ENCODE measurements at regions not wholly inside any gene's neighbourhood (a gene's known extent, or its start where the extent isn't known, plus 50 kb on each side); places are given as distances from the start of the nearest gene placed in this dataset.

DNA sequence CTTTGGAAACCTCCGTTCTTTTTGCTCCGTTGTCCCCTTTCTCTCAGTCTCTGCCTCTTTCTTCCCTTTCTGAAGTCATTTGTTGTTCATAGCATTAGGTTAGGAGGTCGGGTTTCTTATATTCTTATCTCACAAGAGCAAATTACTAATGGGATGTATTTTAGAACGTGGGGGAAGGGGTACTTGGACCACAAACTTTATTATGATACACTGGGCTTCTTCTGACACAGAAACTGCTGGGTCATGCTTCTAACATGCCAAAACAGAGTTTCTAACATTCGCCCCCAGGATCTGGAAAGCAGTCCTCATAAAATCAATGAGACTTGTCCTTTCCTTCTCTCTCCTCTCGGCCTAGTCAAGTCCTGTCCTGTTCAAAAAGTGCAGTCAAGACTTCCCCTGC is 334.4 kb downstream of the GADD45G start:
- Histone ChIP-seq H4K20me1 (ENCODE audit: insufficient read depth) (no peaks in the 10 kb centered on the region), H3K27me3 (ENCODE audit: insufficient read depth, low read length) (peaks cover 72% of the 10 kb centered on the region), H3K9ac (ENCODE audit: low read length) (no peak overlapping the region), H3K9me3 (ENCODE audit: control insufficient read depth in 1 of 2, insufficient read depth in 1 of 2, low read depth in 1 of 2, low read length in 2 of 2) (no peaks in the 10 kb centered on the region), H3K4me3 (replicated peaks in 1 of 2; ENCODE audit: low read depth in 1 of 2, low read length in 2 of 2) (no peak overlapping the region), H3K9me2 (ENCODE audit: insufficient read depth) (no peaks in the 10 kb centered on the region), H3K36me3 (ENCODE audit: control insufficient read depth in 1 of 2, insufficient read depth in 2 of 2, low read length in 2 of 2) (no peaks in the 10 kb centered on the region), H3K79me2 (ENCODE audit: insufficient read depth, low read length) (no peaks in the 10 kb centered on the region), H3K4me2 (ENCODE audit: low read length) (no peak overlapping the region), H3K4me1 (ENCODE audit: control insufficient read depth in 1 of 2, insufficient read depth in 2 of 2, low read length in 2 of 2) (no peaks in the 10 kb centered on the region), H3K27ac (ENCODE audit: low read depth, low read length) (no peak overlapping the region), H2AFZ (ENCODE audit: low read depth, low read length, poor library complexity, severe bottlenecking) (no peak overlapping the region)
- BruUV-seq (replicated peaks): no TSS peak
- intact Hi-C loops (cut with micrococcal nuclease): no loop called here
- TF ChIP-seq TCF7L2 (IDR thresholded peaks at IDR 0.05; ENCODE audit: borderline replicate concordance, extremely low read depth, insufficient read depth, insufficient read length) (no peak), EZH2 (IDR thresholded peaks at IDR 0.05) (0 out of 2 replicates have a peak, but pooled peaks have one; percentile 45)
- ChIA-PET RAD21 (ENCODE audit: low non-redundant PET in 1 of 2, low total read pairs in 2 of 2, uncharacterized antibody in 2 of 2, unreplicated experiment in 2 of 2) (no interaction called here), POLR2A (no interaction called here), CTCF (no interaction called here)
- no peak for ATAC-seq
- no peak for DNase-seq (ENCODE audit: low read depth, low spot score)

- Histone ChIP-seq H3K4me2 (ENCODE audit: low read length) (no peak overlapping the region), H3K4me1 (ENCODE audit: control insufficient read depth in 1 of 2, insufficient read depth in 2 of 2, low read length in 2 of 2) (no peaks in the 10 kb centered on the region), H3K4me3 (replicated peaks in 1 of 2; ENCODE audit: low read depth in 1 of 2, low read length in 2 of 2) (no peak overlapping the region), H3K9ac (ENCODE audit: low read length) (no peak overlapping the region), H4K20me1 (ENCODE audit: insufficient read depth) (no peaks in the 10 kb centered on the region), H3K79me2 (ENCODE audit: insufficient read depth, low read length) (no peaks in the 10 kb centered on the region), H3K27me3 (ENCODE audit: insufficient read depth, low read length) (peaks cover 71% of the 10 kb centered on the region), H3K36me3 (ENCODE audit: control insufficient read depth in 1 of 2, insufficient read depth in 2 of 2, low read length in 2 of 2) (no peaks in the 10 kb centered on the region), H3K9me3 (ENCODE audit: control insufficient read depth in 1 of 2, insufficient read depth in 1 of 2, low read depth in 1 of 2, low read length in 2 of 2) (no peaks in the 10 kb centered on the region), H2AFZ (ENCODE audit: low read depth, low read length, poor library complexity, severe bottlenecking) (no peak overlapping the region), H3K9me2 (ENCODE audit: insufficient read depth) (no peaks in the 10 kb centered on the region), H3K27ac (ENCODE audit: low read depth, low read length) (no peak overlapping the region)
- no TSS peak for BruUV-seq (replicated peaks)
- ChIA-PET RAD21 (ENCODE audit: low non-redundant PET in 1 of 2, low total read pairs in 2 of 2, uncharacterized antibody in 2 of 2, unreplicated experiment in 2 of 2) (no interaction called here), POLR2A (no interaction called here), CTCF (interaction anchor here (1.6 kb wide), 1 partner anchor 337 kb away, joined by 5 read pairs; no protein-coding TSS in a partner anchor)
- intact Hi-C loops (cut with micrococcal nuclease): no loop called here
- DNase-seq (ENCODE audit: low read depth, low spot score) (no peak), ATAC-seq (no peak)
- no peak for TF ChIP-seq EZH2 (IDR thresholded peaks at IDR 0.05)
- no peak for TF ChIP-seq FOSL1 (IDR thresholded peaks at IDR 0.05; ENCODE audit: low read depth)
- TF ChIP-seq TCF7L2 (IDR thresholded peaks at IDR 0.05; ENCODE audit: borderline replicate concordance, extremely low read depth, insufficient read depth, insufficient read length): no peak
- TF ChIP-seq RAD21 (IDR thresholded peaks at IDR 0.05; ENCODE audit: low read depth): no peak
- TF ChIP-seq, protein P1, sequence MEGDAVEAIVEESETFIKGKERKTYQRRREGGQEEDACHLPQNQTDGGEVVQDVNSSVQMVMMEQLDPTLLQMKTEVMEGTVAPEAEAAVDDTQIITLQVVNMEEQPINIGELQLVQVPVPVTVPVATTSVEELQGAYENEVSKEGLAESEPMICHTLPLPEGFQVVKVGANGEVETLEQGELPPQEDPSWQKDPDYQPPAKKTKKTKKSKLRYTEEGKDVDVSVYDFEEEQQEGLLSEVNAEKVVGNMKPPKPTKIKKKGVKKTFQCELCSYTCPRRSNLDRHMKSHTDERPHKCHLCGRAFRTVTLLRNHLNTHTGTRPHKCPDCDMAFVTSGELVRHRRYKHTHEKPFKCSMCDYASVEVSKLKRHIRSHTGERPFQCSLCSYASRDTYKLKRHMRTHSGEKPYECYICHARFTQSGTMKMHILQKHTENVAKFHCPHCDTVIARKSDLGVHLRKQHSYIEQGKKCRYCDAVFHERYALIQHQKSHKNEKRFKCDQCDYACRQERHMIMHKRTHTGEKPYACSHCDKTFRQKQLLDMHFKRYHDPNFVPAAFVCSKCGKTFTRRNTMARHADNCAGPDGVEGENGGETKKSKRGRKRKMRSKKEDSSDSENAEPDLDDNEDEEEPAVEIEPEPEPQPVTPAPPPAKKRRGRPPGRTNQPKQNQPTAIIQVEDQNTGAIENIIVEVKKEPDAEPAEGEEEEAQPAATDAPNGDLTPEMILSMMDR (IDR thresholded peaks at IDR 0.05 in 2 of 3, conservative IDR thresholded peaks at IDR 0.05 in 1 of 3; ENCODE audit: borderline replicate concordance in 1 of 3, insufficient read depth in 1 of 3, low read depth in 2 of 3, low read length in 2 of 3): no peak
- TF ChIP-seq EZH2phosphoT487 (IDR thresholded peaks at IDR 0.05; ENCODE audit: borderline replicate concordance): no peak
- no peak for TF ChIP-seq ELF1 (IDR thresholded peaks at IDR 0.05; ENCODE audit: borderline replicate concordance, low read depth)
- no peak for TF ChIP-seq EGR1 (IDR thresholded peaks at IDR 0.05; ENCODE audit: low read depth)
- TF ChIP-seq, protein P2, sequence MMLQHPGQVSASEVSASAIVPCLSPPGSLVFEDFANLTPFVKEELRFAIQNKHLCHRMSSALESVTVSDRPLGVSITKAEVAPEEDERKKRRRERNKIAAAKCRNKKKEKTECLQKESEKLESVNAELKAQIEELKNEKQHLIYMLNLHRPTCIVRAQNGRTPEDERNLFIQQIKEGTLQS (IDR thresholded peaks at IDR 0.05): no peak
- no peak for TF ChIP-seq JUND (IDR thresholded peaks at IDR 0.05)
- no peak for TF ChIP-seq POLR2A (IDR thresholded peaks at IDR 0.05; ENCODE audit: borderline replicate concordance, extremely low read depth, insufficient read depth, insufficient read length)
- no peak for TF ChIP-seq ZFX (IDR thresholded peaks at IDR 0.05)
- no peak for TF ChIP-seq POLR2AphosphoS5 (IDR thresholded peaks at IDR 0.05; ENCODE audit: low read depth, low read length)
- no peak for TF ChIP-seq SP1 (IDR thresholded peaks at IDR 0.05; ENCODE audit: low read depth)
- TF ChIP-seq CBX3 (IDR thresholded peaks at IDR 0.05; ENCODE audit: low read depth): no peak
- no peak for TF ChIP-seq SIN3A (IDR thresholded peaks at IDR 0.05; ENCODE audit: low read depth)
- TF ChIP-seq, protein P3, sequence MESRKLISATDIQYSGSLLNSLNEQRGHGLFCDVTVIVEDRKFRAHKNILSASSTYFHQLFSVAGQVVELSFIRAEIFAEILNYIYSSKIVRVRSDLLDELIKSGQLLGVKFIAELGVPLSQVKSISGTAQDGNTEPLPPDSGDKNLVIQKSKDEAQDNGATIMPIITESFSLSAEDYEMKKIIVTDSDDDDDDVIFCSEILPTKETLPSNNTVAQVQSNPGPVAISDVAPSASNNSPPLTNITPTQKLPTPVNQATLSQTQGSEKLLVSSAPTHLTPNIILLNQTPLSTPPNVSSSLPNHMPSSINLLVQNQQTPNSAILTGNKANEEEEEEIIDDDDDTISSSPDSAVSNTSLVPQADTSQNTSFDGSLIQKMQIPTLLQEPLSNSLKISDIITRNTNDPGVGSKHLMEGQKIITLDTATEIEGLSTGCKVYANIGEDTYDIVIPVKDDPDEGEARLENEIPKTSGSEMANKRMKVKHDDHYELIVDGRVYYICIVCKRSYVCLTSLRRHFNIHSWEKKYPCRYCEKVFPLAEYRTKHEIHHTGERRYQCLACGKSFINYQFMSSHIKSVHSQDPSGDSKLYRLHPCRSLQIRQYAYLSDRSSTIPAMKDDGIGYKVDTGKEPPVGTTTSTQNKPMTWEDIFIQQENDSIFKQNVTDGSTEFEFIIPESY (IDR thresholded peaks at IDR 0.05; ENCODE audit: extremely low read depth, insufficient replicate concordance, low read length): no peak
- TF ChIP-seq YY1 (IDR thresholded peaks at IDR 0.05; ENCODE audit: extremely low read depth, insufficient replicate concordance, low read depth, low read length): no peak
These were observed 334.9 kb downstream of the GADD45G start for GRCh38 chr9:89939626-89940292.
